HEK293T (cell line): ENCODE measurements at regions not wholly inside any gene's neighbourhood (a gene's known extent, or its start where the extent isn't known, plus 50 kb on each side); places are given as distances from the start of the nearest gene placed in this dataset.
"Not testable (repeated sequence)": the region's sequence is repeated elsewhere in the genome, so short reads cannot be mapped to it uniquely, and the experiment has no call there.

Experiments
- CTCF ChIA-PET: fragments of 350-600 bp; formaldehyde crosslinking; extraction: SDS; loops from one replicate; lab custom pipeline; 2021; ENCODE audit warnings: antibody characterized with exemption, inconsistent platforms; lab: Yijun Ruan, JAX
- POLR2A ChIA-PET: fragments of 350-600 bp; formaldehyde crosslinking; extraction: SDS; loops from one replicate; lab custom pipeline; 2020; ENCODE audit warnings: antibody characterized with exemption, inconsistent platforms; lab: Yijun Ruan, JAX
- DNase-seq: peaks from one replicate; pipeline ENCODE4 v3.0.0; 2012; ENCODE audit warnings: mixed read lengths; ENCODE audit errors: extremely low spot score
- ARNT ChIP-seq: fragments of 450-650 bp; IDR thresholded peaks from 2 replicates; pipeline ENCODE4 v1.6.1; 2017; ENCODE audit warnings: mild to moderate bottlenecking
- BHLHE40 ChIP-seq: fragments of 450-650 bp; IDR thresholded peaks from 2 replicates; pipeline ENCODE4 v1.6.1; 2016; ENCODE audit warnings: mild to moderate bottlenecking, moderate library complexity, borderline replicate concordance
- CTBP1 ChIP-seq: fragments of 450-650 bp; IDR thresholded peaks from 2 replicates; pipeline ENCODE4 v1.6.1; 2016; ENCODE audit warnings: borderline replicate concordance
- ELF4 ChIP-seq: fragments of 450-650 bp; IDR thresholded peaks from 2 replicates; pipeline ENCODE4 v1.6.1; 2017; ENCODE audit warnings: antibody characterized with exemption
- FOXA1 ChIP-seq: fragments of 450-650 bp; IDR thresholded peaks from 2 replicates; pipeline ENCODE4 v1.6.1; 2016; ENCODE audit warnings: mild to moderate bottlenecking
- FOXK2 ChIP-seq: fragments of 450-650 bp; IDR thresholded peaks from 2 replicates; pipeline ENCODE4 v1.6.1; 2016; ENCODE audit warnings: mild to moderate bottlenecking
- FOXM1 ChIP-seq: fragments of 450-650 bp; IDR thresholded peaks from 2 replicates; pipeline ENCODE4 v1.6.1; 2017; ENCODE audit warnings: mild to moderate bottlenecking, borderline replicate concordance
- HDGF ChIP-seq: fragments of 450-650 bp; IDR thresholded peaks from 2 replicates; pipeline ENCODE4 v1.6.1; 2017; ENCODE audit warnings: antibody characterized with exemption, borderline replicate concordance
- L3MBTL2 ChIP-seq: fragments of 450-650 bp; conservative IDR thresholded peaks from 2 replicates; pipeline ENCODE4 v1.6.1; 2016; ENCODE audit warnings: mild to moderate bottlenecking
- LEF1 ChIP-seq: fragments of 450-650 bp; IDR thresholded peaks from 2 replicates; pipeline ENCODE4 v1.6.1; 2017; ENCODE audit warnings: mild to moderate bottlenecking, borderline replicate concordance
- NFRKB ChIP-seq: fragments of 450-650 bp; IDR thresholded peaks from 2 replicates; pipeline ENCODE4 v1.6.1; 2016; ENCODE audit warnings: mild to moderate bottlenecking, moderate library complexity
- PKNOX1 ChIP-seq: fragments of 450-650 bp; IDR thresholded peaks from 2 replicates; pipeline ENCODE4 v1.6.1; 2016
- SP1 ChIP-seq: fragments of 450-650 bp; IDR thresholded peaks from 2 replicates; pipeline ENCODE4 v1.6.1; 2017
- SUZ12 ChIP-seq: fragments of 450-650 bp; IDR thresholded peaks from 2 replicates; pipeline ENCODE4 v1.6.1; 2016; ENCODE audit warnings: mild to moderate bottlenecking
- TARDBP ChIP-seq: fragments of 450-650 bp; IDR thresholded peaks from 2 replicates; pipeline ENCODE4 v1.6.1; 2016
- ZNF384 ChIP-seq: fragments of 450-650 bp; IDR thresholded peaks from 2 replicates; pipeline ENCODE4 v1.6.1; 2016

- ChIA-PET CTCF (no interaction called here), POLR2A (no interaction called here)
- DNase-seq, result no peak
- TF ChIP-seq LEF1, result no peak
- TF ChIP-seq SUZ12, result no peak
- TF ChIP-seq FOXM1, result no peak
- no peak for TF ChIP-seq BHLHE40
- no peak for TF ChIP-seq ZNF384
- TF ChIP-seq ARNT, result no peak
- TF ChIP-seq HDGF, result no peak
- TF ChIP-seq SP1, result no peak
- TF ChIP-seq PKNOX1, result no peak
- TF ChIP-seq NFRKB, result no peak
- no peak for TF ChIP-seq TARDBP
- no peak for TF ChIP-seq L3MBTL2
- no peak for TF ChIP-seq FOXK2
- TF ChIP-seq CTBP1, result no peak
- no peak for TF ChIP-seq ELF4
- no peak for TF ChIP-seq FOXA1
Observed at GRCh38 chr2:43144263-43144662, 82.1 kb downstream of the ZFP36L2 start.

GRCh38 chr2:43143756-43144155, 82.7 kb downstream of the ZFP36L2 start:
- no peak for DNase-seq
- ChIA-PET POLR2A (no interaction called here), CTCF (no interaction called here)
- no peak for TF ChIP-seq CTBP1

GRCh38 chr2:43142921-43143438, 83.4 kb downstream of the ZFP36L2 start:
- no peak for TF ChIP-seq FOXK2
- TF ChIP-seq HDGF, result no peak
- no peak for TF ChIP-seq SP1
- no peak for TF ChIP-seq NFRKB
- TF ChIP-seq ZNF384, result no peak
- no peak for TF ChIP-seq BHLHE40
- no peak for TF ChIP-seq FOXA1
- TF ChIP-seq SUZ12, result no peak
- no peak for TF ChIP-seq TARDBP
- no peak for TF ChIP-seq CTBP1
- no peak for TF ChIP-seq ELF4
- TF ChIP-seq PKNOX1, result no peak
- TF ChIP-seq L3MBTL2, result no peak
- no peak for TF ChIP-seq ARNT
- TF ChIP-seq LEF1, result no peak
- TF ChIP-seq FOXM1, result no peak
- ChIA-PET POLR2A (no interaction called here), CTCF (no interaction called here)
- no peak for DNase-seq

GRCh38 chr2:43141636-43142151, 84.7 kb downstream of the ZFP36L2 start:
- ChIA-PET POLR2A (interaction anchor here (2.2 kb wide), 1 partner anchor 85 kb away, joined by 10 read pairs; the partner anchor contains the start of gene ZFP36L2), CTCF (interaction anchor here (0.7 kb wide), 1 partner anchor 87 kb away, joined by 7 read pairs; no protein-coding TSS in a partner anchor)
- DNase-seq, result not testable (repeated sequence)

- no peak for DNase-seq
- CTCF ChIA-PET, result interaction anchor here (0.7 to 1.3 kb wide), 2 partner anchors 28 to 85 kb away, joined by 3 to 4 read pairs; no protein-coding TSS in a partner anchor
- POLR2A ChIA-PET, result interaction anchor here (2.2 kb wide), 1 partner anchor 87 kb away, joined by 10 read pairs; the partner anchor contains the start of gene ZFP36L2
- TF ChIP-seq HDGF, result no peak
- TF ChIP-seq PKNOX1, result no peak
- TF ChIP-seq NFRKB, result no peak
- TF ChIP-seq FOXA1, result no peak
- no peak for TF ChIP-seq FOXM1
- no peak for TF ChIP-seq FOXK2
- TF ChIP-seq ELF4, result no peak
- no peak for TF ChIP-seq TARDBP
- no peak for TF ChIP-seq LEF1
- TF ChIP-seq ZNF384, result no peak
- no peak for TF ChIP-seq BHLHE40
- TF ChIP-seq ARNT, result no peak
- no peak for TF ChIP-seq L3MBTL2
- TF ChIP-seq SP1, result no peak
- no peak for TF ChIP-seq SUZ12
- no peak for TF ChIP-seq CTBP1
Observed at GRCh38 chr2:43139996-43140621, 86.3 kb downstream of the ZFP36L2 start.

GRCh38 chr2:43139501-43139900, 86.9 kb downstream of the ZFP36L2 start:
- ChIA-PET CTCF (interaction anchor here (1.3 kb wide), 1 partner anchor 86 kb away, joined by 4 read pairs; no protein-coding TSS in a partner anchor), POLR2A (interaction anchor here (2.2 kb wide), 1 partner anchor 88 kb away, joined by 10 read pairs; the partner anchor contains the start of gene ZFP36L2)
- DNase-seq, result no peak
- TF ChIP-seq PKNOX1 (no peak), CTBP1 (no peak), NFRKB (no peak), SUZ12 (no peak), FOXA1 (no peak), L3MBTL2 (no peak), FOXK2 (no peak), LEF1 (no peak), TARDBP (no peak), ZNF384 (no peak), BHLHE40 (no peak), ELF4 (no peak), ARNT (no peak), FOXM1 (no peak), SP1 (no peak)
